NCI-H82 (cell line): ENCODE measurements at regions not wholly inside any gene's neighbourhood (a gene's known extent, or its start where the extent isn't known, plus 50 kb on each side); places are given as distances from the start of the nearest gene placed in this dataset.
A peak's percentile ranks its signal among the peaks of the same experiment; 100 is the strongest.

Experiments used
- DNase-seq: peaks from one replicate; lab custom pipeline; 2025; lab: John Stamatoyannopoulos, UW

DNA sequence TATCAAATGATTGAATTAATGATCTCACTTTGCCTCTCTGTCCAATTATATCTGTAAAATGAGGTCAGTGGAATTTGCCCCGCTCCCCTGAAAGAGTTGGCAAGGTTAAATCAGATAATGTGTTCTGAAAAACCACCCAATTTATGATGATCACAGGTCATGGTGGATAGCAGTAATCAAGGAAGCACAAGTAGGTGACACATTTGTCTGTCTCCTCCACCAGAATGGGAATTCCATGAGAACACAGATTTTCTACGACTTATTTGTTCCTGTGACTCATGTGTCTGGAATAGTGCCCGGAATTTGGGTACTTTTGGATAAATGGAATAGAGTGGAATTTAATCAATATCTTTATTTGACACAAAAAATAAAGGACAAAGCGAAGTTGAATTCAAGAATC is 220.9 kb upstream of the SUCLG2 start:
- no peak for DNase-seq

DNA sequence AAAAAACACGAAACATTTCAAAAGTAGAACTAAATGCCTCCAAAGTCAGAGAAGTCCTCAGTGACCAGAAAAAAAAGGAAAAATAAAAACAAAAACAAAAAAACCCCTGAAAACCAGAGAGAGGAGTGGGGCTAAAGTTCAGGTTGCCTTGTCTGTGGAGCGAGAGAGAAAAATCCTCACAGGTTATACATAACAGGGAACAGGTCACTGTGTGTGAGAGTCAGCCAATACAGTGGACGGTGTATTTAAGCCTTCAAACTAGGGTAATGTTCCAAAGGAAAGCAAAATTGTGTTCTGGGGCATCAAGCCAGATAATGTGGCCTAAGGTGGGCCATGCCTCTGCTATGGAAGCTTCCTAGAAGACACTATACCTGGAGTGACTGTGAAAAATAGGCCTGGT is 216.1 kb upstream of the SUCLG2 start:
- no peak for DNase-seq

DNA sequence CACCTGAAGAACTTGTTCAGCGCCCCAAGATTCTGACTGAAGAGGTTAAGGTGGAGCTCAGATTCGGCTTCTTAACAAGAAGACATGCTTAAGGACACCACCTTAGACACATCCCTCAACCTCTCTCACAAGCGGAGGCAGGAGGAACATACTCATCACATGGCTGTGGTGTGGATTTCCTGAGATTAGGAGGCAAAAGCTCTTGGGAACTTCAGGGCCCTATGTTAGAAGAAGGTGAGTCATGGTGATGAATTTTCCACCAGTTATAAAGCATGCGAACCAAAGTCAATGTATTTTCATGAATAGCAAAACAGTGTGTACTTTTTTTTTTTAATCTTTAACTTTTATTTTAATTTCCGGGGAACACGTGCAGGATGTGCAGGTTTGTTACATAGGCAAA is 212.2 kb upstream of the SUCLG2 start:
- no peak for DNase-seq

DNA sequence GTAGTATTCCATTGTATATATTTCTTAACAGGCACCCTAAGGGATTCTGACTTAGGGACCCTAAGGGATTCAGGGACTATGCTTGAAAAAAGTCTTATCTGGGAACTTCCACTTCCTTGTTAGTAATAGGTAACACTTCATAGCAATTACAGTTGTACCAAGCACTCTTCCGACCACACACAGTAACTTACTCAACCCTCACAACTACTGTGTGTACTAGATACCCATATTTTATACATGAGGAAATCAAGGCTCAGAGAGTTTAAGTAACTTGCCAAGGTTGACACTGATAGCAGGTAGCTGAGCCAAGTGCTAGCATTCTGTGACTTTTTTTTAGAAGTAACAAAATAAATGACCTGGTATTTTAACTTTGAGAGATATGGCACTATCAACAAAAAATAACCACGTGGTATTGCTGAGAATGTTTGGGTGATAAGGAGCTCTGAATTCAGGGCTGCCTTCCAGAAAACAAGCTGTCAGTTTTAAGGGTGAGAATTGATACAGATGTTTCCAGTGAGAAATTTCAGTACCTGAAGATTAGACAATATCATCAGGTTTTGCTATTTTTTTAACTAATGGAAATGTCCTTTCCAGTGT is 210.3 kb upstream of the SUCLG2 start:
- no peak for DNase-seq

DNA sequence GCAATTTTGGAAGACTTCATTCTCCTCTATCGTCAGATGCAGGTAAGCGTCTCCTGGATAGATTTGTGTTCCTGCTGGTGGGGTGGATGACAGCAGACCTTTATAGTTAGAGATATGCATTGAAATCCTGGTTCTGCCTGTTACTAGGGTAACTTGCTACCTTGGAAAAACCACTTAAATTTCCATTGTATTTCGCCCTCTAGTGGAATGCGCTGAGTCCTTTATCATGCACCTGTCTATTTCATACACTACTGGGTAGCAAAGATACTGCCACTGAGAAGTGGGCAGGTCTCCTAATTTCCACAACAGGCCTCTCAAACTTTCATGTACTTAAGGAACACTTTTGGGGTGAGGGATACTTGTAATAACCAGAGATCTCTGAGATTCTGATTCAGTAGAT is 209.5 kb upstream of the SUCLG2 start:
- DNase-seq = peak; percentile 37

DNA sequence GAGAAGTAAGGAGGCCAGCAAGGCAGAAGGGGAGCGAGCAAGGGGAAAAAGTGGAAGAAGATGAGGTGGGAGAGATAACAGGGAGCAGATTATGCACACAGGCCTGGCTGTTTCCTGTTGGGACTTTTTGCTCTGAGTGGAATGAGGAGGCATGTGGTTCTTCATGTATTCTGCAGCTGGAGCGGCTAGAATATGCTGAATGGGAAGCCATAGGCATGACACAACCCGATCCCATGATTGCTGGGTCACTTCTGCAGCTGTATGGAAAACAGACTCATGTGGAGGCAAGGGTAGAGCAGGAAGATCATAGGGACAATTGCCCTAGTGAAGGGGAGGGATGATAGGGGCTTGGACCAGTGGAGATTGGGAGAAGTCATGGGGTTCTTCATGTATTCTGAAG is 206.0 kb upstream of the SUCLG2 start:
- DNase-seq = no peak

DNA sequence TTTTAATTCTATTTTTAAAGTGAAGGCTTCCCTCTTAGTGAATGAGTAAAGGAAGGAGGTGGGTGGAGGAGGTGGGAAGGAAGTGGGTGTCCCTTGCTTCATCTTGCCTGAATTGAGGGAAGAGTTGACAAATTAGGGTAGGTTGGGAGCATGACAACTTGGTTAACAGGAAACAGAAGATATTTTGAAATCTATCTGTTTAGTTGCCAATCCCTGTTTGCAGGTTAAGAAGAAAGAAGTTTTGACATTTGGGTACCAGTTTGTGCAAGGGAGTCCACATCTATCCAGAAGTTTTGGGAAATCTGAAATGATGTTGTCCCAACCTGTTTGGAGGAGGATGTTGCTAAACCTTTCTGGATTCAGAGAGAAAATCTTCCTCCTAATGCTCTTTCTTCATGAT is 204.1 kb upstream of the SUCLG2 start:
- no peak for DNase-seq

GRCh38 chr3:67856718-67857117 is 202.3 kb upstream of the SUCLG2 start:
- DNase-seq = no peak

GRCh38 chr3:67854663-67855062 is 200.3 kb upstream of the SUCLG2 start:
- DNase-seq = no peak

DNA sequence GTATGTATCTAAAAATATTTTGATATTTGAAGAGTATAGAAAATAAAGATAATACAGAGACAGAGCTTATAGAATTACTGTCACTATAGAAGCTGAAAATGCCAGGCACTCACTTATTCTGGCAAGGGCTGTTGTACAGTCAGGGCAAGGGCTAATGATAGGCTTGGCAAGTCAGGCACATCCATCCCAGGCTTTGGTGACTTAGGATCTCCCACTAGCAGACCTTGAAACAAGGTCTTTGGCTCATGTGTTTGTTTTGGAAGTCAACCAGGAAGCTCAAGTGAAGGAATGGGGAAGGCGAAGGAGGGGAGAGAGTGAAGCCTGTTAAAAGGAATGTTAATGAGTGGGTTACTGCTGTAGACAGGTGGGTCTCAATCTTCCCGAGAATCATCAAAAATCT is 199.1 kb upstream of the SUCLG2 start:
- no peak for DNase-seq

DNA sequence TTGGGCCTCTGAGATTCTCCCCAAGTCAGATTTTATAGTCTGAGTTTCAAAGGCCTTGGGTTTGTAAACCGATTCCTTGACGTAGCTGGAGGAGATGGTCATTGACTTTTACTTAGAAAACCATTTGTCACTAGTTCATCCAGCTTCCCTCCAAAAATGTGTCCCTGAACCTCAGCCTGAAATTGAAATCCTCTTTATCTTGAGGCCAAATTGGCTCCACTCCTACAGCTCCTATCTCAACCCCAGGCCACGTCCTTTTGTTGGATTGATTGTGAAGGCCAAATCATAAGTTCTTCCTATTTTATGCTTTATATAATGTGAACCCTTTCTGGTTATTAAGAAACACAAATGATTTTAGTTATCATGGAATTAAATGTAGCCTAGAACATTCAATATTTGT is 193.9 kb upstream of the SUCLG2 start:
- DNase-seq = no peak

DNA sequence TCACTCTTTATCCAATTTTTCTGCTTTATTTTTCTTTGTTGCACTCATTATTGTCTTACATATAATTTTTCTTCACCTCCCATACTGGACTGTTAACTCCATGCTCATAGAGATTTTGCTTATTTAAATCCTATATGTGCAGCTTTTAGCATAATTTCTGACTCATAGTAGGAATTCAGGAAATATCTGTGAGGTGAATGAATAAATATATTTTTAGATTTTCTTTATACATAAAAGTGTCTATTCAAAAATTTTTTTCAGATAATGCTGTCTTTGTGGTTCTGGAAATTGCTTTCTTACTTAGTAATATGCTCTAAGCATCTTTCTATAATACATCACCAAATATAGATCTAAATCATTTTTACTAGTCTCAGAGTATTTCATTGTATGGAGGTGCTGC is 191.8 kb upstream of the SUCLG2 start:
- no peak for DNase-seq

- no peak for DNase-seq
Measured at GRCh38 chr3:67832817-67833216, 178.4 kb upstream of the SUCLG2 start.

DNA sequence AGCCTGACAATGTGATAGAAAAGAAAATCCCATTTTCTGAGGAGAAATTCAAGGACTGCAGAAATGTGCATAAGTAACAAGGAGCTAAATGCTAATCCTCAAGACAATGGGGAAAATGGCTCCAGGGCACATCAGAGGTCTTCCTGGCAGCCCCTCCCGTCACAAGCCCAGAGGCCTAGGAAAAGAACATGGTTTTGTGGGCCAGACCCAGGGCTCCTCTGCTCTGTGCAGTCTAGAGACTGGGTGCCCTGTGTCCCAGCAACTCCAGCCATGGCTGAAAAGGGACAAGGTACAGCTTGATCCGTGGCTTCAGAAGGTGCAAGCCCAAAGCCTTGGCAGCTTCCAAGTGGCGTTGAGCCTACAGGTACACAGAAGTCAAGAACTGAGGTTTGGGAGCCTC is 176.8 kb upstream of the SUCLG2 start:
- DNase-seq = no peak

- peak; percentile 4 for DNase-seq
Measured at GRCh38 chr3:67828486-67829010, 174.1 kb upstream of the SUCLG2 start.

- DNase-seq = no peak
Measured at GRCh38 chr3:67821135-67821534, 166.7 kb upstream of the SUCLG2 start.

DNA sequence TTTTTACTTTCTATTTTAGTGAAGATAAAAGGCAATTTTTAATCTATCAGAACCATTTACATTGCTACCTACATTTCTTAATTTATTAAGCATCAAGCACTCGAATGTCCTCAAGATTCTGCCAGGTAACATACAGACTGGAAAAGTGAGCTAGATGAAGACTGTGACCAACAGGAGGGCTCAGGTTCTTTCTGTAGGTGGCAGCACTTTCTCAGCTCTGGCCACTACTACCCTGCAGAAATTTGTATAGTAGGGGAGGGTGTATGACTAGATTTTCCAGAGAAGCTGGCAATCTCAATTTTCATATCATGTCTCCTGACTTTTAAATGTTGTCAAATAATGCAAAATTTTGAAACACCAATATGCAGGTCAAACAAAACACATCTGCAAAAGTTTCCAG is 165.0 kb upstream of the SUCLG2 start:
- peak; percentile 11 for DNase-seq

- DNase-seq = no peak
Measured at GRCh38 chr3:67809370-67809935, 155.0 kb upstream of the SUCLG2 start.

DNA sequence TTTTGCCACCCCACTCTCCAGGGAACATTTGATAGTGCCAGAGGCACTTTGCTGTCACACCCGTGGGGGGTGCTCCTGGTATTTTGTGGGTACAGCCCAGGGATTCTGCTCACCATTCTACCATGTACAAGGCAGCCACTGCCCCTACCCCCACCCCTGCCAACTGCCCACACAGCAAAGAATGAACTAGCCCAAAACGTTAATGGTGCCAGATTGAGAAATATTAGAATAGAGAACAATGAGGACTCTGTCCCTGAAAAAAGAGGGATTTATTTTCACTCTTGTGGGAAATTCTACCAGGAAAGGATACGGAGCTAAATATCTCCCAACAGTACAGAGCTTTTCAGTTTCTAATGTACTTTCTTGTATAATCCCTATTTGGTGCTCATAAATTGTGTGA is 154.5 kb upstream of the SUCLG2 start:
- DNase-seq = no peak

- no peak for DNase-seq
Measured at GRCh38 chr3:67804578-67804977, 150.2 kb upstream of the SUCLG2 start.

GRCh38 chr3:67804089-67804488 is 149.7 kb upstream of the SUCLG2 start:
- DNase-seq = no peak

- no peak for DNase-seq
Measured at GRCh38 chr3:67798412-67798811, 144.0 kb upstream of the SUCLG2 start.

- DNase-seq = no peak
Measured at GRCh38 chr3:67791620-67792019, 137.2 kb upstream of the SUCLG2 start.

DNA sequence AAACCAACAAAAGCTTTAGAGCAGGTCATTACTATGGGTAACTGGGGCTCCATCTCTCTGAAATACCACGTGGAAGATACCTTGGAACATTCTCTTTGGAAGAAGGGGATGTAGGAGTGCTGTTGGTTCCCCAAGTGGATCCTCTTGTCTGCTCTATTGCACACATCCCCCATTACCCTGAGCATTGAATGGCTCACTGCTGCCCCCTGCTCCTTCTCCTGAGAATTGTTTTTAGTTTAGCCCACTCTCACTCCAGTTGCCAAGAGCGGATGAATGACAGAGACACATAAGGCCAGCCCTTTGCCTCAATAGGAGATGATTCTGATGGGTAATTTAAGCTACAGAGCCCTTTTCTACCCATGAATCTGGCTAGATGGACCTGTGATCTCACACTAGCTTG is 135.6 kb upstream of the SUCLG2 start:
- peak; percentile 57 for DNase-seq
